ENCODE measurements at regions not wholly inside any gene's neighbourhood (a gene's known extent, or its start where the extent isn't known, plus 50 kb on each side); places are given as distances from the start of the nearest gene placed in this dataset.

DNA sequence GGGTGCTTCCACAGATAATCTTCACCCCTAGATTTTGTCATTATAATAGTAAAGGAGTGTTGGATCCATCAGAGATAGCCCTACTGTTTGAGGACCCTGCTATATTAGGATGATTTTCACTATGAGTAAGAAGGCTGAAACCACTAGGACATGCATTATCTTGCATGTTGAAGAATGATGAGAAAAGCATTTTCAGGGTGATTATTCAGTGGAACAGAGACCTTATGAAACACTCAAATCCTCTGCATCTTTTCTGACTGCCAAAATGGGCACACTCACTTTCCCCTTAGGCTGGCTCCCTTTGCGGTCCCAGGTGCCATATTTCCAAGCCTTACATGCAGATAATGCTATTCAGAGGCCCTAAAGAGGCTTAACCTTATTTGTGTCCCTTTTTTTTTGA, 296.9 kb downstream of the RND3 start (continued):
- TF ChIP-seq TAF1 (IDR thresholded peaks at IDR 0.05; ENCODE audit: borderline replicate concordance, low read depth, low read length) (no peak), RAD21 (IDR thresholded peaks at IDR 0.05; ENCODE audit: low read length) (no peak)

DNA sequence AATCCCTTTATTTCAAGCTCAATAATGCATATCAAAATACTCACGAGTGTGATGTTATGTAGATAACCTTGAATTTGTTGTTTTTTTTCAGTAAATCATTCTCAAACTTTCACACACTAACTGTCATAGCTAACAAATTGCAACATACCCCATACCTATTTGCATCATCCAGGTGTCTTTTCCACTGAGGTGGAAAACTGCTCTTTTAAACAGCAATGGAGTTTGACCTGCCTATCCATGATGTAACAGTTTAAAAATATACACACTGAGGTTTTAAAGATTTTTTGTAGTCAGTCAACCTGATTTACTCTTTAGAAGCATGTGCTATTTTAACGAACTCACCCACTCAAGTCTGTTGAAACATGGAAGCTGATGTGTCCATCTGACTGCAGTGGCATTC, 298.7 kb downstream of the RND3 start:
- Histone ChIP-seq H3K9ac (no peak overlapping the region), H3K27me3 (ENCODE audit: insufficient read depth) (no peaks in the 10 kb centered on the region), H3K36me3 (replicated peaks in 1 of 2; ENCODE audit: control insufficient read depth in 1 of 2, insufficient read depth in 2 of 2, low read length in 1 of 2) (no peaks in the 10 kb centered on the region), H3K9me3 (no peaks in the 10 kb centered on the region), H4K20me1 (ENCODE audit: insufficient read depth) (no peaks in the 10 kb centered on the region), H2AFZ (ENCODE audit: low read depth) (no peak overlapping the region), H3F3A (replicated peaks; ENCODE audit: insufficient read depth) (no peaks in the 10 kb centered on the region), H3K9me2 (no peaks in the 10 kb centered on the region), H3K4me2 (no peak overlapping the region), H3K27ac (ENCODE audit: low read depth in 2 of 2, low read length in 1 of 2) (peak overlapping the region in 1 of 2 experiments; percentile 47; a peak in 1 of 4 replicates), H3K4me1 (ENCODE audit: control insufficient read depth in 1 of 2, insufficient read depth in 2 of 2, low read depth in 1 of 2, low read length in 1 of 2) (no peaks in the 10 kb centered on the region), H3K4me3 (ENCODE audit: low read depth in 2 of 2, low read length in 1 of 2) (no peak overlapping the region), H3K79me2 (ENCODE audit: insufficient read depth) (no peaks in the 10 kb centered on the region)
- POLR2A ChIA-PET: no interaction called here
- TF ChIP-seq EZH2phosphoT487 (IDR thresholded peaks at IDR 0.05; ENCODE audit: borderline replicate concordance, low read depth) (no peak), RAD21 (IDR thresholded peaks at IDR 0.05; ENCODE audit: low read length) (no peak), RXRA (IDR thresholded peaks at IDR 0.05; ENCODE audit: borderline replicate concordance, low read depth) (no peak), GABPA (IDR thresholded peaks at IDR 0.05; ENCODE audit: low read depth) (no peak)
- TF ChIP-seq, protein P1, sequence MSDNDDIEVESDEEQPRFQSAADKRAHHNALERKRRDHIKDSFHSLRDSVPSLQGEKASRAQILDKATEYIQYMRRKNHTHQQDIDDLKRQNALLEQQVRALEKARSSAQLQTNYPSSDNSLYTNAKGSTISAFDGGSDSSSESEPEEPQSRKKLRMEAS (IDR thresholded peaks at IDR 0.05; ENCODE audit: low read depth): no peak
- WGBS (ENCODE audit: low lambda C conversion rate): 75% methylated on average over 2 of the region's 2 CpGs
- DNase-seq: no peak
- CTCF ChIA-PET: no interaction called here

DNA sequence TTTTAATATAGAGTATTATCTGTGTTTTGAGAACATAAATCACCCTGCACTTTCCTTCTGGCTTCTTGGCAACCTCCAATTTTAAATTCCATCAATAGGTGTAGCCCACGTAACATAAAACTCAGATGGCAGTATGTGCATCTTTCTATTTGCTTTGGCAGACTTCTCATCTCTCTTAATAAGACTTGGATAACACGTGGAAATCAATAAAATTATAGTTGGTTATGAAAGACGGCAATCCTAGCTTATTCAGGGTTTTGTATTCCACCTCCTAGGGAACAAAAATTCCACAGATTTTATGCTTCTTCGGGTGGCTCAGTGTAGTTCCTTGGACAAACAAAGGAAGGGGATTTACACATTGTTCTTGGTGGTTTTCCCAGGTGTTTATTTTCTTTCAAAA, 299.3 kb downstream of the RND3 start:
- DNase-seq: no peak
- H3K79me2 ChIP-seq (ENCODE audit: insufficient read depth): no peaks in the 10 kb centered on the region
- CTCF ChIA-PET: interaction anchor here (0.9 kb wide), 1 partner anchor 591 kb away, joined by 5 read pairs; no protein-coding TSS in a partner anchor
- H3F3A ChIP-seq (replicated peaks; ENCODE audit: insufficient read depth): no peaks in the 10 kb centered on the region
- H3K36me3 ChIP-seq (replicated peaks in 1 of 2; ENCODE audit: control insufficient read depth in 1 of 2, insufficient read depth in 2 of 2, low read length in 1 of 2): no peaks in the 10 kb centered on the region
- H2AFZ ChIP-seq (ENCODE audit: low read depth): no peak overlapping the region
- H3K9me2 ChIP-seq: no peaks in the 10 kb centered on the region
- H3K4me3 ChIP-seq (ENCODE audit: low read depth in 2 of 2, low read length in 1 of 2): no peak overlapping the region
- POLR2A ChIA-PET: no interaction called here
- TF ChIP-seq, protein P2, sequence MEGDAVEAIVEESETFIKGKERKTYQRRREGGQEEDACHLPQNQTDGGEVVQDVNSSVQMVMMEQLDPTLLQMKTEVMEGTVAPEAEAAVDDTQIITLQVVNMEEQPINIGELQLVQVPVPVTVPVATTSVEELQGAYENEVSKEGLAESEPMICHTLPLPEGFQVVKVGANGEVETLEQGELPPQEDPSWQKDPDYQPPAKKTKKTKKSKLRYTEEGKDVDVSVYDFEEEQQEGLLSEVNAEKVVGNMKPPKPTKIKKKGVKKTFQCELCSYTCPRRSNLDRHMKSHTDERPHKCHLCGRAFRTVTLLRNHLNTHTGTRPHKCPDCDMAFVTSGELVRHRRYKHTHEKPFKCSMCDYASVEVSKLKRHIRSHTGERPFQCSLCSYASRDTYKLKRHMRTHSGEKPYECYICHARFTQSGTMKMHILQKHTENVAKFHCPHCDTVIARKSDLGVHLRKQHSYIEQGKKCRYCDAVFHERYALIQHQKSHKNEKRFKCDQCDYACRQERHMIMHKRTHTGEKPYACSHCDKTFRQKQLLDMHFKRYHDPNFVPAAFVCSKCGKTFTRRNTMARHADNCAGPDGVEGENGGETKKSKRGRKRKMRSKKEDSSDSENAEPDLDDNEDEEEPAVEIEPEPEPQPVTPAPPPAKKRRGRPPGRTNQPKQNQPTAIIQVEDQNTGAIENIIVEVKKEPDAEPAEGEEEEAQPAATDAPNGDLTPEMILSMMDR (IDR thresholded peaks at IDR 0.05): no peak
- TF ChIP-seq NFIC (IDR thresholded peaks at IDR 0.05; ENCODE audit: borderline replicate concordance): peak; percentile 9; the same call in 1 of the 2 replicates
- no peaks in the 10 kb centered on the region for H3K4me1 ChIP-seq (ENCODE audit: control insufficient read depth in 1 of 2, insufficient read depth in 2 of 2, low read depth in 1 of 2, low read length in 1 of 2)
- WGBS (ENCODE audit: low lambda C conversion rate): 41% methylated on average over 4 of the region's 4 CpGs
- H3K9ac ChIP-seq: no peak overlapping the region
- no peaks in the 10 kb centered on the region for H3K27me3 ChIP-seq (ENCODE audit: insufficient read depth)
- no peaks in the 10 kb centered on the region for H3K9me3 ChIP-seq
- peak overlapping the region in 1 of 2 experiments; percentile 47; a peak in 1 of 4 replicates for H3K27ac ChIP-seq (ENCODE audit: low read depth in 2 of 2, low read length in 1 of 2)
- no peak overlapping the region for H3K4me2 ChIP-seq
- no peaks in the 10 kb centered on the region for H4K20me1 ChIP-seq (ENCODE audit: insufficient read depth)
